ENCODE measurements at regions not wholly inside any gene's neighbourhood (a gene's known extent, or its start where the extent isn't known, plus 50 kb on each side); places are given as distances from the start of the nearest gene placed in this dataset.

DNA sequence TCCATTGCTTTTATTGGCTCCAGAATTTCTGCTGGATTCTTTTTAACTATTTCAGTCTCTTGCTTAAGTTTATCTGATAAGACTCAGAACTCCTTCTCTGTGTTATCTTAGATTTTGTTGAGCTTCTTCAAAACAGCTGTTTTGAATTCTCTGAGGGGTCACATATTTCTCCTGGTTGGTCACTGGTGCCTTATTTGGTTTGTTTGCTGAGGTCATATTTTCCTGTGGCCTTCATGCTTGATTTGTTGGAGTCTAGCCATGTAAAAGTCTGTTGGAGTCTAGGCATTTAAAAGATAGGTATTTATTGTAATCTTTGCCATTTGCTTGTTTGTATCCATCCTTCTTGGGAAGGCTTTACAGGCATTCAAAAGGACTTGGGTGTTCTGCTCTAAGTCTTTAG is 398.7 kb downstream of the DSEL start:
- Histone ChIP-seq H2AFZ (no peak overlapping the region), H3K4me3 (ENCODE audit: low read depth, low read length) (no peak overlapping the region), H3K4me1 (no peaks in the 10 kb centered on the region), H3K79me2 (no peaks in the 10 kb centered on the region), H3K9me3 (ENCODE audit: control insufficient read depth, low read length) (no peaks in the 10 kb centered on the region), H3K27me3 (ENCODE audit: control insufficient read depth, insufficient read depth, low read length) (no peaks in the 10 kb centered on the region), H3K9ac (no peak overlapping the region), H3K36me3 (ENCODE audit: control insufficient read depth, insufficient read depth, low read length) (no peaks in the 10 kb centered on the region), H3K4me2 (ENCODE audit: low read length) (no peak overlapping the region), H3K27ac (no peak overlapping the region)
- TF ChIP-seq, protein P1, sequence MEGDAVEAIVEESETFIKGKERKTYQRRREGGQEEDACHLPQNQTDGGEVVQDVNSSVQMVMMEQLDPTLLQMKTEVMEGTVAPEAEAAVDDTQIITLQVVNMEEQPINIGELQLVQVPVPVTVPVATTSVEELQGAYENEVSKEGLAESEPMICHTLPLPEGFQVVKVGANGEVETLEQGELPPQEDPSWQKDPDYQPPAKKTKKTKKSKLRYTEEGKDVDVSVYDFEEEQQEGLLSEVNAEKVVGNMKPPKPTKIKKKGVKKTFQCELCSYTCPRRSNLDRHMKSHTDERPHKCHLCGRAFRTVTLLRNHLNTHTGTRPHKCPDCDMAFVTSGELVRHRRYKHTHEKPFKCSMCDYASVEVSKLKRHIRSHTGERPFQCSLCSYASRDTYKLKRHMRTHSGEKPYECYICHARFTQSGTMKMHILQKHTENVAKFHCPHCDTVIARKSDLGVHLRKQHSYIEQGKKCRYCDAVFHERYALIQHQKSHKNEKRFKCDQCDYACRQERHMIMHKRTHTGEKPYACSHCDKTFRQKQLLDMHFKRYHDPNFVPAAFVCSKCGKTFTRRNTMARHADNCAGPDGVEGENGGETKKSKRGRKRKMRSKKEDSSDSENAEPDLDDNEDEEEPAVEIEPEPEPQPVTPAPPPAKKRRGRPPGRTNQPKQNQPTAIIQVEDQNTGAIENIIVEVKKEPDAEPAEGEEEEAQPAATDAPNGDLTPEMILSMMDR (IDR thresholded peaks at IDR 0.05), result no peak

GRCh38 chr18:67109535-67109934 is 407.0 kb downstream of the DSEL start:
- Histone ChIP-seq H2AFZ (no peak overlapping the region), H3K4me1 (no peaks in the 10 kb centered on the region), H3K27ac (no peak overlapping the region), H3K27me3 (ENCODE audit: control insufficient read depth, insufficient read depth, low read length) (no peaks in the 10 kb centered on the region), H3K79me2 (no peaks in the 10 kb centered on the region), H3K4me3 (ENCODE audit: low read depth, low read length) (no peak overlapping the region), H3K4me2 (ENCODE audit: low read length) (no peak overlapping the region), H3K9ac (no peak overlapping the region), H3K9me3 (ENCODE audit: control insufficient read depth, low read length) (no peaks in the 10 kb centered on the region), H3K36me3 (ENCODE audit: control insufficient read depth, insufficient read depth, low read length) (no peaks in the 10 kb centered on the region)
- TF ChIP-seq, protein P1 (IDR thresholded peaks at IDR 0.05), result no peak

DNA sequence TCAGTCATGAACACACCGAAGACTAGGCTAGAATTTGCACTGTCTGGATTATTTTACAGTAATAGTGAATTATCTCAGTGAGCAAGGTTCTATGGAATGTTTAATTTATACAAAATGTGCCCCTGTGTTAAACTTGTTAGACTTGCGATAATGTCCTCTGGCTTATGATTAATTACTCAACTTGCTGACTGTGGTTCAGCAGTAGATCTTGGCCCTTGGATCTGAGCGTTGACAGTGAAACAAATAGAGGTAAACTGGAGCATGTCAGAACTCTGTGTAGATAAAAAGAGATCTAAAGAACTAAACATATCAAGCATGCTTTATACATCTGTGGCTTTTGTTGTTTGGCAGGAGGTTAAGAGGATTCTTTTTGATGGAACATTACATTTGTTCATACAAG is 407.6 kb downstream of the DSEL start:
- no peaks in the 10 kb centered on the region for H3K36me3 ChIP-seq (ENCODE audit: control insufficient read depth, insufficient read depth, low read length)
- H3K9me3 ChIP-seq (ENCODE audit: control insufficient read depth, low read length), result no peaks in the 10 kb centered on the region
- H3K27me3 ChIP-seq (ENCODE audit: control insufficient read depth, insufficient read depth, low read length), result no peaks in the 10 kb centered on the region
- no peaks in the 10 kb centered on the region for H3K4me1 ChIP-seq
- no peak overlapping the region for H3K9ac ChIP-seq
- no peaks in the 10 kb centered on the region for H3K79me2 ChIP-seq
- TF ChIP-seq, protein P1 (IDR thresholded peaks at IDR 0.05), result no peak
- no peak overlapping the region for H2AFZ ChIP-seq
- H3K4me3 ChIP-seq (ENCODE audit: low read depth, low read length), result no peak overlapping the region
- no peak overlapping the region for H3K27ac ChIP-seq
- H3K4me2 ChIP-seq (ENCODE audit: low read length), result no peak overlapping the region

DNA sequence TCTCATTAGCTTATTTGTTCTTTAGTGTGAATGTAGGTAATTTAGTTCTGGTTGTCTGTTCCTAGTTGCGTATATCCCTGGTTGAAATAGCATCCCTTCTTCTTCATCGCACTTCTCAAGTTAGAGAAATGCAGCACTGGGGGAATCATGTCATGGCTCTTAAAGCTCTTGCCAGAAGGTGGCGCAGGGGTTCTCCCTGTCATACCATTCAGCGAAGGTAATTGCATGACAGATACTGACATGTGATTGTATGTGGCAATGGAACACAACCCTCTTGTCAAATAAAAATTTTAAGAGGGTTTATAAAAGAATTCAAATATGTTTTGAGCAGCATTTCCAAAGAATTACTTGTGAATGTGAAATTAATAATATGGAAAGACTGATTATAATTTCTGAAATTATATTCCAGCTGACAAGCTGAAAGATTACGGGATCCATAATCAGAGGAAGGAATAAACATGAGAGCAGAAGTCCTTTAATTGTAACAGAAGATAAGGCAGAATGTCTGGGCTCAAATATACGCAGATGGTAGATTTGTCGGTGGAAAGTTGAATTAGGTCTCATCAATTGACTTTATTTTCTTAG is 411.7 kb downstream of the DSEL start:
- no peak overlapping the region for H2AFZ ChIP-seq
- no peak overlapping the region for H3K4me2 ChIP-seq (ENCODE audit: low read length)
- TF ChIP-seq, protein P1 (IDR thresholded peaks at IDR 0.05), result peak; percentile 18
- no peaks in the 10 kb centered on the region for H3K79me2 ChIP-seq
- no peak overlapping the region for H3K9ac ChIP-seq
- H3K36me3 ChIP-seq (ENCODE audit: control insufficient read depth, insufficient read depth, low read length), result no peaks in the 10 kb centered on the region
- H3K4me3 ChIP-seq (ENCODE audit: low read depth, low read length), result no peak overlapping the region
- H3K9me3 ChIP-seq (ENCODE audit: control insufficient read depth, low read length), result no peaks in the 10 kb centered on the region
- H3K27me3 ChIP-seq (ENCODE audit: control insufficient read depth, insufficient read depth, low read length), result no peaks in the 10 kb centered on the region
- no peak overlapping the region for H3K27ac ChIP-seq
- H3K4me1 ChIP-seq, result no peaks in the 10 kb centered on the region

DNA sequence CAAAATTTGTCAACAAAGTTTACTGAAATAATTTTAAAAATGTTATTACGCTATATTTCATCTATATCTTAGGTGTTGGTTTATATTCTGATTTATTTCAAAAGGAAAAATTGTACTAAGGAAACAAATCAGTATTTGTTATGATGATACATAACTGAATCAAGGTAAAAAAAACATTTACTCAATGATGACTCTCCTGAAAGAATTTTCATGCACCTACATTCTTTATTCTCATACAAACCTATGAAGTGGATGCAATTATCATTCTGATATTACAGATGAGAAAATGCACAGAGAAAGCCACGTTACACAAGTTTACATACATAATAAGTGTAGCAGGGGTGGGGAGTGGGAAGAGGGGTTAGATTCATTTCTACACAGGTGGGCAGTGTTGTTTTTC is 422.4 kb downstream of the DSEL start:
- no peaks in the 10 kb centered on the region for H3K9me3 ChIP-seq (ENCODE audit: control insufficient read depth, low read length)
- no peak overlapping the region for H3K4me2 ChIP-seq (ENCODE audit: low read length)
- no peak overlapping the region for H3K27ac ChIP-seq
- no peak overlapping the region for H3K4me3 ChIP-seq (ENCODE audit: low read depth, low read length)
- H3K27me3 ChIP-seq (ENCODE audit: control insufficient read depth, insufficient read depth, low read length), result no peaks in the 10 kb centered on the region
- no peak overlapping the region for H2AFZ ChIP-seq
- H3K36me3 ChIP-seq (ENCODE audit: control insufficient read depth, insufficient read depth, low read length), result no peaks in the 10 kb centered on the region
- no peaks in the 10 kb centered on the region for H3K4me1 ChIP-seq
- H3K79me2 ChIP-seq, result no peaks in the 10 kb centered on the region
- TF ChIP-seq, protein P1 (IDR thresholded peaks at IDR 0.05), result no peak
- H3K9ac ChIP-seq, result no peak overlapping the region
